SK-N-SH treated with all-trans-retinoic acid at 6 μM for 48 hours (cell line): ENCODE measurements at regions not wholly inside any gene's neighbourhood (a gene's known extent, or its start where the extent isn't known, plus 50 kb on each side); places are given as distances from the start of the nearest gene placed in this dataset.

Experiments
- ATAC-seq: fragments of 200-7000 bp; cut with Tn5 transposase; 3 replicates; pipeline ENCODE4 v1.9.1; 2020; ENCODE audit warnings: mild to moderate bottlenecking, moderate library complexity
- ARNTL ChIP-seq: fragments of 450-650 bp; formaldehyde crosslinking; IDR thresholded peaks from 2 replicates; pipeline ENCODE4 v1.5.0; 2020; ENCODE audit warnings: low read depth, mild to moderate bottlenecking, moderate library complexity, borderline replicate concordance
- BACH2 ChIP-seq: fragments of 250-450 bp; sonication (Bioruptor Pico); IDR thresholded peaks from 2 replicates; pipeline ENCODE4 v1.9.0; 2021; ENCODE audit warnings: mild to moderate bottlenecking, borderline replicate concordance
- CSRNP3 ChIP-seq: fragments of 250-450 bp; sonication (Bioruptor Pico); IDR thresholded peaks from 2 replicates; pipeline ENCODE4 v1.5.1; 2021; ENCODE audit warnings: mild to moderate bottlenecking, moderate library complexity
- GLIS3 ChIP-seq: fragments of 250-450 bp; sonication (Bioruptor Pico); IDR thresholded peaks from 2 replicates; pipeline ENCODE4 v1.5.0; 2020; ENCODE audit warnings: mild to moderate bottlenecking, moderate library complexity
- ISL1 ChIP-seq: fragments of 250-450 bp; sonication (Bioruptor Pico); IDR thresholded peaks from 2 replicates; pipeline ENCODE4 v2.1.2; 2022; ENCODE audit warnings: mild to moderate bottlenecking, moderate library complexity
- OSR1 ChIP-seq: fragments of 250-450 bp; sonication (Bioruptor Pico); IDR thresholded peaks from 2 replicates; pipeline ENCODE4 v1.8.0; 2022; ENCODE audit warnings: moderate library complexity, mild to moderate bottlenecking, inconsistent platforms
- PATZ1 ChIP-seq: fragments of 250-450 bp; sonication (Bioruptor Pico); IDR thresholded peaks from 2 replicates; pipeline ENCODE4 v1.8.0; 2020; ENCODE audit warnings: mild to moderate bottlenecking, moderate library complexity, borderline replicate concordance
- POU6F1 ChIP-seq: fragments of 250-450 bp; sonication (Bioruptor Pico); IDR thresholded peaks from 2 replicates; pipeline ENCODE4 v1.8.0; 2021; ENCODE audit warnings: low read depth, mild to moderate bottlenecking, moderate library complexity, borderline replicate concordance
- SNAI2 ChIP-seq: fragments of 250-450 bp; sonication (Bioruptor Pico); IDR thresholded peaks from 2 replicates; pipeline ENCODE4 v1.5.0; 2020; ENCODE audit warnings: mild to moderate bottlenecking, moderate library complexity
- TCF4 ChIP-seq: fragments of 250-450 bp; sonication (Bioruptor Pico); IDR thresholded peaks from 2 replicates; pipeline ENCODE4 v1.8.0; 2021; ENCODE audit warnings: mild to moderate bottlenecking, moderate library complexity, borderline replicate concordance
- TOX ChIP-seq: fragments of 250-450 bp; sonication (Bioruptor Pico); IDR thresholded peaks from 2 replicates; pipeline ENCODE4 v1.8.0; 2021; ENCODE audit warnings: mild to moderate bottlenecking, moderate library complexity, borderline replicate concordance
- TSHZ2 ChIP-seq: fragments of 250-450 bp; sonication (Bioruptor Pico); IDR thresholded peaks from 2 replicates; pipeline ENCODE4 v1.5.0; 2020; ENCODE audit warnings: mild to moderate bottlenecking, moderate library complexity
- ZFP3 ChIP-seq: fragments of 250-450 bp; sonication (Bioruptor Pico); IDR thresholded peaks from 2 replicates; pipeline ENCODE4 v1.5.0; 2020; ENCODE audit warnings: mild to moderate bottlenecking, moderate library complexity
- ZFP30 ChIP-seq: fragments of 450-650 bp; formaldehyde crosslinking; IDR thresholded peaks from 2 replicates; pipeline ENCODE4 v1.5.0; 2022; ENCODE audit warnings: mild to moderate bottlenecking, moderate library complexity
- ZNF565 ChIP-seq: fragments of 450-650 bp; formaldehyde crosslinking; conservative IDR thresholded peaks from 2 replicates; pipeline ENCODE4 v1.5.0; 2020; ENCODE audit warnings: low read depth, mild to moderate bottlenecking, moderate library complexity
- ZNF70 ChIP-seq: fragments of 450-650 bp; formaldehyde crosslinking; IDR thresholded peaks from 2 replicates; pipeline ENCODE4 v1.5.0; 2020; ENCODE audit warnings: mild to moderate bottlenecking, moderate library complexity
- ZNF8 ChIP-seq: fragments of 450-650 bp; formaldehyde crosslinking; IDR thresholded peaks from 2 replicates; pipeline ENCODE4 v1.5.0; 2020; ENCODE audit warnings: mild to moderate bottlenecking, moderate library complexity

GRCh38 chr11:120039039-120039438, 98.9 kb downstream of the TRIM29 start:
- ATAC-seq, result no peak
- TF ChIP-seq ZFP3 (CRISPR knock-in tag), result no peak
- no peak for TF ChIP-seq CSRNP3 (CRISPR knock-in tag)
- no peak for TF ChIP-seq TCF4
- TF ChIP-seq BACH2, result no peak
- TF ChIP-seq, all 23 proteins: peak for 0

GRCh38 chr11:120037111-120037510, 100.8 kb downstream of the TRIM29 start:
- no peak for ATAC-seq
- no peak for TF ChIP-seq CSRNP3 (CRISPR knock-in tag)
- no peak for TF ChIP-seq SNAI2
- no peak for TF ChIP-seq POU6F1 (CRISPR knock-in tag)
- no peak for TF ChIP-seq OSR1 (CRISPR knock-in tag)
- no peak for TF ChIP-seq BACH2
- TF ChIP-seq TSHZ2 (CRISPR knock-in tag), result no peak

- TF ChIP-seq TOX (no peak), TSHZ2 (CRISPR knock-in tag) (no peak), GLIS3 (CRISPR knock-in tag) (no peak), ZNF8 (CRISPR knock-in tag) (no peak), ISL1 (CRISPR knock-in tag) (no peak), ZNF70 (no peak)
- TF ChIP-seq, all 23 proteins: peak for 0
- ATAC-seq, result no peak
These were observed 102.2 kb downstream of the TRIM29 start for GRCh38 chr11:120035756-120036155.

GRCh38 chr11:120034881-120035630, 102.9 kb downstream of the TRIM29 start:
- TF ChIP-seq OSR1 (CRISPR knock-in tag) (no peak), TOX (no peak), ZFP30 (no peak), PATZ1 (no peak), TCF4 (no peak), ARNTL (CRISPR knock-in tag) (no peak), ZFP3 (CRISPR knock-in tag) (no peak), GLIS3 (CRISPR knock-in tag) (no peak), ZNF565 (CRISPR knock-in tag) (no peak), BACH2 (no peak), ZNF70 (no peak)
- ATAC-seq, result no peak
